ENCODE measurements at regions not wholly inside any gene's neighbourhood (a gene's known extent, or its start where the extent isn't known, plus 50 kb on each side); places are given as distances from the start of the nearest gene placed in this dataset.
"Not testable (repeated sequence)": the region's sequence is repeated elsewhere in the genome, so short reads cannot be mapped to it uniquely, and the experiment has no call there.

DNA sequence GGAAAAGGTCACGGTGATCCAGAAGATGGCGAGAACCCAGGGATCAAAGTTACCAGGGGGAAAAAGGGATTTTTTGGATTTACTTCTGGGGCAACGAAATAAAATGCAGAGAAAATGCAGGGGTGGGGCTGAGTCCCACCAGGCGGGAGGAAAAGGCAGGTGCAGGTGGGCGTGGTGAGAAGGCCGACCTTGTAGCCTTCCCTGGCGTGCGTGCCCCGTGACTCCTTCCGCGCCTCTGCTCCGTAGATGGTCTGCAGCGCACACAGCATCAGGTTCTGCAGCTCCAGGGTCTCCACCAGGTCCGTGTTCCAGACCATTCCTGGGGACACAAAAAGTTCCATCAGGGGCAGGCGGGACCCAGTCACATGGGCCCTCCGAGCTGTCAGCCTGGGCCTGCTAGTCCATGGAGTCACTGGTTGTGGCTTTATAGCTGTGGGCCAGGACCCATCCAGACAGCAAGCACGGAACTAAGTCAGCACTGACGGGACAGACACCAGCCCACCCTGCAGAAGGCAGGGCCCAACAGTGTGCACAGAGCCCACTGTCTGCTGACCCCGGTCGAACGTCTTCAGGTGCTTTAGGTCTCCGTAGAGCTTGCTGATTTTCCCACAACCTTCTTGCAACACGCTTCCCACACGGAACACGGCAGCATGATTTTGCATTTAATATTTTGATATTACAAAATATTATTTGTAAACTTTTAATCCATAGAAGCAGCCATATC lies 52.4 kb upstream of the LPCAT1 start:
- peak; percentile 24; the same call in 1 of the 3 replicates for ATAC-seq
- H3K4me2 ChIP-seq (ENCODE audit: low read depth, low read length); H3K4me1 ChIP-seq (ENCODE audit: insufficient read depth, low read length); H3K9ac ChIP-seq (ENCODE audit: insufficient read depth, low read depth, low read length); H4K20me1 ChIP-seq (ENCODE audit: insufficient read depth, low read length); FAIRE-seq; BruUV-seq (replicated peaks); CTCF ChIA-PET (ENCODE audit: low intra/inter-chr PET ratio, low total read pairs); in situ Hi-C loops (cut with HindIII; ENCODE audit: extremely low pct_ligation_motif_present, low pct_unique_long_range_greater_than_20kb); intact Hi-C loops (cut with micrococcal nuclease; ENCODE audit: unreplicated experiment); H3K4me3 ChIP-seq (replicated peaks in 1 of 3; ENCODE audit: insufficient read depth in 1 of 3, low read depth in 2 of 3, low read length in 3 of 3); H2AFZ ChIP-seq (ENCODE audit: low read length); H3K79me2 ChIP-seq (ENCODE audit: insufficient read depth, low read length); H3K9me3 ChIP-seq (ENCODE audit: low read length); H3K27me3 ChIP-seq (ENCODE audit: control insufficient read depth in 1 of 2, insufficient read depth in 2 of 2, low read length in 2 of 2); DNase-seq (ENCODE audit: low spot score); H3K27ac ChIP-seq (ENCODE audit: extremely low read length, insufficient read depth, low read length); POLR2A ChIA-PET: not testable (repeated sequence)
- peaks cover 3 to 19% of the 10 kb centered on the region in 2 experiments; a peak in 3 of 5 replicates for H3K36me3 ChIP-seq (replicated peaks in 1 of 2; ENCODE audit: control insufficient read depth in 1 of 2, insufficient read depth in 2 of 2, low read length in 2 of 2)
- WGBS (ENCODE audit: low lambda C conversion rate): 98% methylated on average over 20 of the region's 25 CpGs

DNA sequence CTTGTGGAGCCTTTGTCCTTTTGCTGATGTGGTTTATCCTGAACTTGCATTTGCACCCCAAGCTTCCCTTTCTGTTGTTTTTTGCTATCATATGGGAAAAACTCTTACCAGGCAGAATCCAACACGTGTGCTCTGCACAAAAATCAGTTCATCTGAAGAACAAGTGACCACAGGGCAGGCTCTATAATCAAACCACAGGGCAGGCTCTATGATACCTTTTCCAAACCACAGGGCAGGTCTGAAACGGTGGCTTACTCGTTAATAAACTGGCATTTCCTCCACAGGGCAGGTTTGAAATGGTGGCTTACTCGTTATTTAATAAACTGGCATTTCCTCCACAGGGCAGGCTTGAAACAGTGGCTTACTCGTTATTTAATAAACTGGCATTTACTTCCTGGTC lies 51.7 kb upstream of the LPCAT1 start:
- POLR2A ChIA-PET; in situ Hi-C loops (cut with HindIII; ENCODE audit: extremely low pct_ligation_motif_present, low pct_unique_long_range_greater_than_20kb); H3K9me3 ChIP-seq (ENCODE audit: low read length); H4K20me1 ChIP-seq (ENCODE audit: insufficient read depth, low read length); DNase-seq (ENCODE audit: low spot score); H2AFZ ChIP-seq (ENCODE audit: low read length); H3K4me2 ChIP-seq (ENCODE audit: low read depth, low read length); H3K4me3 ChIP-seq (replicated peaks in 1 of 3; ENCODE audit: insufficient read depth in 1 of 3, low read depth in 2 of 3, low read length in 3 of 3); CTCF ChIA-PET (ENCODE audit: low intra/inter-chr PET ratio, low total read pairs); BruUV-seq (replicated peaks); H3K9ac ChIP-seq (ENCODE audit: insufficient read depth, low read depth, low read length); H3K4me1 ChIP-seq (ENCODE audit: insufficient read depth, low read length); H3K27ac ChIP-seq (ENCODE audit: extremely low read length, insufficient read depth, low read length); ATAC-seq; FAIRE-seq; H3K79me2 ChIP-seq (ENCODE audit: insufficient read depth, low read length); H3K27me3 ChIP-seq (ENCODE audit: control insufficient read depth in 1 of 2, insufficient read depth in 2 of 2, low read length in 2 of 2); intact Hi-C loops (cut with micrococcal nuclease; ENCODE audit: unreplicated experiment): not testable (repeated sequence)
- WGBS (ENCODE audit: low lambda C conversion rate): 90% methylated on average over 5 of the region's 5 CpGs
- peaks cover 4 to 18% of the 10 kb centered on the region in 2 experiments; a peak in 3 of 5 replicates for H3K36me3 ChIP-seq (replicated peaks in 1 of 2; ENCODE audit: control insufficient read depth in 1 of 2, insufficient read depth in 2 of 2, low read length in 2 of 2)

DNA sequence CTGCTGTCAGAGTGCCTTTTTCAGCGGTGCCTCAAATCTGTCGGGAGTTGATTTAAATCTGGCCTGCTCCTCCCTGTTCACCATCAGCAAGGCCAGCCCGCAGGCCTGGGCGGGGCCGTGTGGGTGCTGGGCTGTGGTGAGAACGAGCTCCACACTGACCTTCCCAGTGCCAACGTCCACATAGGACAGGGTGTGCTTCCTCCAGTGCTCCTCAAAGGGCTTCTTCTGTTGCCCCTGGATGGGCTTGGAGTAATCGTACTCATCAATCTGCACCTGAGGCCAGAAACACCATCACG lies 50.2 kb upstream of the LPCAT1 start:
- in situ Hi-C loops (cut with HindIII; ENCODE audit: extremely low pct_ligation_motif_present, low pct_unique_long_range_greater_than_20kb); H4K20me1 ChIP-seq (ENCODE audit: insufficient read depth, low read length); CTCF ChIA-PET (ENCODE audit: low intra/inter-chr PET ratio, low total read pairs); H3K36me3 ChIP-seq (replicated peaks in 1 of 2; ENCODE audit: control insufficient read depth in 1 of 2, insufficient read depth in 2 of 2, low read length in 2 of 2); H3K27me3 ChIP-seq (ENCODE audit: control insufficient read depth in 1 of 2, insufficient read depth in 2 of 2, low read length in 2 of 2); H3K79me2 ChIP-seq (ENCODE audit: insufficient read depth, low read length); H3K4me3 ChIP-seq (replicated peaks in 1 of 3; ENCODE audit: insufficient read depth in 1 of 3, low read depth in 2 of 3, low read length in 3 of 3); POLR2A ChIA-PET; BruUV-seq (replicated peaks); H2AFZ ChIP-seq (ENCODE audit: low read length); DNase-seq (ENCODE audit: low spot score); H3K9me3 ChIP-seq (ENCODE audit: low read length); H3K9ac ChIP-seq (ENCODE audit: insufficient read depth, low read depth, low read length); H3K4me2 ChIP-seq (ENCODE audit: low read depth, low read length); intact Hi-C loops (cut with micrococcal nuclease; ENCODE audit: unreplicated experiment); FAIRE-seq; H3K27ac ChIP-seq (ENCODE audit: extremely low read length, insufficient read depth, low read length); H3K4me1 ChIP-seq (ENCODE audit: insufficient read depth, low read length): not testable (repeated sequence)
- ATAC-seq: 0 out of 3 replicates have a peak, but pooled peaks have one; percentile 22
- WGBS (ENCODE audit: low lambda C conversion rate): 77% methylated on average over 4 of the region's 9 CpGs

Data from HepG2 (cell line).